GM11168 (cell line): ENCODE measurements at regions not wholly inside any gene's neighbourhood (a gene's known extent, or its start where the extent isn't known, plus 50 kb on each side); places are given as distances from the start of the nearest gene placed in this dataset.

Experiments
- in situ Hi-C: fragments of 300-500 bp; cut with MboI; formaldehyde crosslinking; loops from one replicate; pipeline ENCODE4 v1.12.0; 2022; ENCODE audit warnings: low sequenced_read_pairs; ENCODE audit not compliant: unreplicated experiment

DNA sequence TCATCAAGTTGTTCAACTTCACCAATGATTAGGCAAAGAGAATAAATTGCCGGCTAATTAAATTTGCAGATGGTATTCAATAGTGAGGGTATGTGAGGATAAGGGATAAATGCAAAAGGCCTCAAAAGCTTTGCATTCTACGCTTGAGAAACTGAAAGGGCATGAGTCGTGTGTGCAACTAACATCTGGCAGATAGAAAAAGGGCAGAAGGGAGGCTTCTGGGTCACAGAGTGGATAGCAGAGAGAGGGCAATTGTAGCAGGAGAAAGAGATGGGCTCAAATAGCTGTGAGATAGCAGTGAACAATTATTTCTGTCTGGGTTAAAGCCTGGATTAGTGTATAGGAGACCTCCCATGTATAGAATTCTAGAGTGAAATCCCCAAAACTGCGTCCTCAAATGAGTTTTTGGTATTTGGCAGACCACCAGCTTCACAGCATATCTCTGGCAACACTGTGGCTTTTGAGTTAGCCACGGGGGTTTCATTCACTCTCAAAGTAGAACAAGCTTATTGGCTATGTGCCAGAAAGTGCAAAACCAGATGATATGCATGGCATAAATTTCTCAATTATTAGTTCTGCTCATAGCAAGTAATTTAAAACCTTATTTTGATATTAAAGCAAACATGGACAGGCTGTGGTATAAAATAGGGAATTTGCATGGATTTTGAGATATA, 586.3 kb downstream of the BRINP1 start:
- in situ Hi-C loops, result no loop called here

DNA sequence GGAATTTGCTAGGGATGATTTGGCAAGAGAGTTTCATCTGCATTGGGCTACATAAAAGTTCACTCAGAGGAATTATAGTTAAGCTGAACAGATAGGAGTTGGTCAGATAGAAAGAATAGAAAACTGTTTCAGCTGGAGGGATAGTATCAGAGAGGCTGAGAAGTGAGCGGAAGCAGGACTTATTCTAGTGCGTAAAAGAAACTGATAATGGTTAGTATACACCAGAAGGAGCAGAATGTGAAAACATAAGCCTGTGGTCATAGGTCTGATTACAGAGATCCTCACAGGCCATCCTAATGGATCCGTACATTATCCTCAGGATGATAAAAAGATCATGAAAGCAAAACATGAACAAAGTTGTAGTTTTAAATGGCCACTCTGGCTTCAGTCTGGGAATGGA, 585.2 kb downstream of the BRINP1 start:
- in situ Hi-C loops, result no loop called here

DNA sequence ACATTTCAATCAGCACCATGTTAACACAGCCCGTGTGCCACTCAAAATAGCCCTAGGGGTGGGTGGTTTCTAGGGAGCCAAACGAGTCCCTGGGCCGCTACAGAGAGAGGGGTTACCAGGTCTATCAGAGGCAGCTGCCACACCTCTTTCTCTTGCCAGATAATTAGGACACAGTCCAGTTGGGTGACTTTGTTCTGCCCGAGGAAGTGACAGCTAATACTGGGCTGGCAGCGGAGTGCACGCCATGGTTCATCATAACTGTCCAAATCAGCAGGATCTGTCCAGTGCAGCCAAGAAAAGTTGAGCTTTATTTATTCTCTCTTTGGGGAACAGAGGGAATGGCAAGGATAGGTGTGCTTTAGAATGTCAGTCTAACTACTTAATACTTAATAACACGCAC, 583.8 kb downstream of the BRINP1 start:
- in situ Hi-C loops, result no loop called here

DNA sequence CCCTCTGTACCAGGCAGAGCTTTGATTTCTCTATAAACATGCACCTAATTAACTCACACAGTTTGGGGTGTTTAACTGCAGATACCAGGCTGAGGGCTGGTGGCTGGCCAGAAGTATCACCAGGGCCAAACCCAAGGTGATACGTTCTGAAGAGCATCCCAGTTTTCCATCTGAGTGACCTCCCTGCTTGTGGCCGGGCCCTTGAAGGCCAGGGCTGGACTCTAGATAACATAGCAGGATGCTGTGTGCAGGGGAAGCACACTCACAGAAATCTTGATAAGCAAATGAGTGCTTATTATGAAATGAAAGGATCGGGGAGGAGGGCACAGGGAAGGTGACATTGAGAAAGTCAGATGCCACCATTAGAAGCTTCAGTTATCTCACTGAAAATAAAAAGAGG, 582.4 kb downstream of the BRINP1 start:
- in situ Hi-C loops, result no loop called here

DNA sequence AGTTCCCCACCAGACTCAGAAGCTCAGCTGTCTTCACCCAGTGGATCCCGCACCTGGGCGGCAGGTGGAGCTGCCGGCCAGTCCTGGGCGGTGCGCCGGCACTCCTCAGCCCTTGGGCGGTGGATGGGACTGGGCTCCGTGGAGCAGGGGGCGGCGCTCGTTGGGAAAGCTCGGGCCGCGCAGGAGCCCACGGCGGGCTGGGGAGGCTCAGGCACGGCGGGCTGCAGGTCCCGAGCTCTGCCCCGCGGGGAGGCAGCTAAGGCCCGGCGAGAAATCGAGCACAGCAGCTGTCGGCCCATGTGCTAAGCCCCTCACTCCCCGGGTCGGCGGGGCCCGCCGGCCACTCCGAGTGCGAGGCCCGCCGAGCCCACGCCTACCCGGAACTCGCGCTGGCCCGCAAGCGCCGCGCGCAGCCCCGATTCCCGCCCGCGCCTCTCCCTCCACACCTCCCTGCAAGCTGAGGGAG, 560.0 kb downstream of the BRINP1 start:
- in situ Hi-C loops, result no loop called here

DNA sequence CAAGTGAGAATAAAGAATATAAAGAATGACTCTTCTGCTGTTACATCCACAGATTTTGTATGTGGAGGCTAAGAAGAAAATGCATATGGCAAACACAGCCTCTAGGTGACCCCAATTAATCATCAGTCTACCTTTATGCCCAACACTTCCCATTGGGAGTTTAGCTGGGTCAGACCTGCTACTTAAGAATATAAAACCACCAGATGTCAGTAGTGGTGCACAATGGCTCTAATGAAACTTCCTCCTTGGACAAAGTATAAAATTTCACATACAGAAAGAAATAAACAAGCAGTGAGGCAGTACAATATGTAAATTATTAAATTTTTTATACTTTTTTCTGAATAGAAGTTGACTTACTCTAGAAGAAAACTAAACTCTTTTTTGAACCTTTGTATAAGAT, 539.9 kb downstream of the BRINP1 start:
- in situ Hi-C loops, result no loop called here

DNA sequence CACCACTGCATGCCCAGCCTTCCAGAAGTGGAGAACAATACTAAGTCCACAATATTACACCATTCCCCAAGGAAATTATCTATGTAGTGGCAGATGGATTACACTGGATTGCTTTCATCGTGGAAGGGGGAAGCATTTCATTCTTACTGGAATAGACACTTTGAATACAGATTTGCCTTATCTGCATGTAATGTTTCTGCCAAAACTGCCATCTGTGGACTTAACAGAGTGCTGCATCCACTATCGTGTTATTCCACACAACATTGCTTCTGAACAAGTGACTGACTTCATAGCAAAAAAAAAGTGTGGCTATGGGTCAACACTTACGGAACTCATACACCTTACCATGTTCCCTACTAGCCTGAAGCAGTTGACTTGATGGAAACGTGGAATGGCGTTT, 536.9 kb downstream of the BRINP1 start:
- in situ Hi-C loops, result no loop called here

DNA sequence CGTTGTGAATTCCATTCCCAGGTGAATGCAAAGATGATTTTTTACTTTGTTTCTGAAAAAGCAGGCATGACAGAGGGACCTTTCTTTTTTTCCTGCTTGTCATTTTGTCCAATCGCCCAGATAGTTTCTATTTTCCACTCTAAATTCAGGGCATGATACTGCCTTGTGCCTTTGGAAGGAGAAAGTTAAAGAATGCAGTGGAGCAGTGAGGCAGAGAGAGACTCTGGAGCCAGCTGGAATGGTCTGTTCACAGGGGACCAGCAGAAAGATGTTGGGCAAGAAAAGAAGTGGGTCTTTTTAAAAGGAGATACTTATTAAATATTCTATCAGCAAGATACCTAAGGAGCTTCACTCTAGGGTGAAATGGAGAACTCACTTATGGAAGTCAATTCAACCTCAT, 532.3 kb downstream of the BRINP1 start:
- in situ Hi-C loops, result no loop called here

DNA sequence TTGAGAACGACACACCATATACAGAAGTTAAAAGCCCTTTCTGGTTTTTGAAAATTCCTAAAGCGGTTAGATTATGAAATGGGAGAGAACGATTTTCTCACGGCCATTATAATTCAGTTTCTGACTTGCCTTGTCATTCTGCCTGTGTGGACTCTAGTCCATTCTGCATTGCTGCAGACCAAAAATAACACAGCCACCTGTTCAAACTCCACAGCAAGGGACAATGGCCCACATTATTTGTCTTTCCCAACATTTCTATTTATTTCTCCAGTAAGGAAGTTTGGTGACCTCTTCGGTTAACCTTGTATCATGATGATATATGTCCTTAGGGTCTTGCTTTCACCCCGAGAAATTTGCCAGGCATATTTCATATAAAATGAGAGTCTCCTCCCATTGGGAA, 497.7 kb downstream of the BRINP1 start:
- in situ Hi-C loops, result no loop called here

DNA sequence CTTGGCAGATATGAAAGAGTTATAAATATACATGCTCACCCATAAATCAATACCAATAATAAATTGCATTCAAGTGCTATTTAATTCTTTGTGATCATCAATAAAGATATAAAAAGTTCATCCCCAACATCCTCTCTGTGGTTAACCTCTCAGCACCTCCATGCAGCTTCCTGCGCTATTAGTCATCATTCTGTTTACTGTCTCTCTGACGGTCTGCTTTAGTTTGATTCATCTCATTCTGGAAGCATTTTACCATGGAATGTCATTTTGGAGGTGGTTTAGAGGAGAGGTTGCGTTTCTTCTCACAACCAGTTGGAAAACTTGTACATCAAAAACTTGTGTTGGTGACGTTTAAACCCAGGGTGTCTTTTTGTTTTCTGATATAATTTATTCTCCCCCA, 486.6 kb downstream of the BRINP1 start:
- in situ Hi-C loops, result no loop called here

DNA sequence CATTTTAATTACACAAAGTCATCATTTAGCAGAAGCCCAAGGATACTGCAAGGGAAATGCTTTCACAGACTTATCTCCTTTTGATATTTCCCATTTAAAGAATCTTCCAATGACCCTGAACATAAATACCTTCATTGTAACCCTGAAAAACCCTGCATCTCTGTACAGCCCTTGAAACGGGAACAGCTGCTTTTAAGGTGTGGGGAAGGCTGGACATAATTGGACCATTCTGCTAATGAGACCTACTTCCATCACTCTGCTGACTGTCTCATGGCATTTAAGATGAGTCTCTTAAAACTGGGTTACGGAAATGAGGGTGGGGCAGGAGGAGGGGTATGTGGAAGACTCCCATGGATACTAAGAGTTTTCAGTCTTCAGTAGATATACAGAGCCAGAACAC, 485.8 kb downstream of the BRINP1 start:
- in situ Hi-C loops, result no loop called here

DNA sequence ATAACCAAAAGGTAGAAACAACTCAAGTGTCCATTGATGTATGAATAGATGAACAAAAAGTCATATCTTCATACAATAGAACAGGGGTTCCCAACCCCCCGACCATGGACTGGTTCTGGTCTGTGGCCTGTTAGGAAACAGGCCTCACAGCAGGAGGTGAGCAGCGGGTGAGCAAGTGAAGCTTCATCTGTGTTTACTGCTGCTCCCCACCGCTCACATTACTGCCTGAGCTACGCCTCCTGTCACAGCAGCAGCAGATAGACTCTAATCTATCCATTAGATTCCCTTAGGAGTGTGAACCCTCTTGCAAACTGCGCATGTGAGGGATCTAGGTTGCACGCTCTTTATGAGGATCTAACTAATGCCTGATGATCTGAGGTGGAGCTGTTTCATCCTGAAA, 478.0 kb downstream of the BRINP1 start:
- in situ Hi-C loops, result no loop called here

DNA sequence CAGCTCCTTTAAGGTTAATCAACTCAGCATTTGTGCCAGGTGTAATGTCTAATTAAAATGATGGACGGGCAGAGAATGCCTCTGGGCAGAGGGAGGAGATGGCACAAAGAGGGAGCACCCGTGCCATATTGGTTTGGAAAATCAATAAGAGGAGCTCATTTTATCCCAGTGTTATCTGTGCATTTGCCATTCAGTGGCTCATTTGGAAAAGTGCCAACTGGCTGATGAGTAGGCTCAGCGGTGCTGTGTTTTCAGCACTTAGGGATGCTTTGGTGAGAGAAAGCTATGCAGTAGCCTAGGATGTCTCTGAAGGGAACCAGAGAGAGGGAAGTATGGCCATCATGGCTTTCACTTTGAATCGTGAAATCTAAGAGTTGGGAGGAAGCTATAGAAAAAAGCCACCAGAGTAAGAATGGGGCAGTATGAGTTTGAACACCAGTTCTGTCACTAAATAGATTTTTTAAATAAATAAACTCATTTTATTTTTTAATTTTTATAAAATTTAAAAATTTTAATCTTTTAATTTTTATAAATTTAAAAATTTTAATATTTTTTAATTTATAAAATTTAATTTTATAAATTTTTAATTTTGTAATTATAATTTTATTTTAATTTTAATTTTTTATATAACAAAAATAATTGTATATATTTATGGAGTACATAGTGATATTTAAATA, 472.8 kb downstream of the BRINP1 start:
- in situ Hi-C loops, result no loop called here

DNA sequence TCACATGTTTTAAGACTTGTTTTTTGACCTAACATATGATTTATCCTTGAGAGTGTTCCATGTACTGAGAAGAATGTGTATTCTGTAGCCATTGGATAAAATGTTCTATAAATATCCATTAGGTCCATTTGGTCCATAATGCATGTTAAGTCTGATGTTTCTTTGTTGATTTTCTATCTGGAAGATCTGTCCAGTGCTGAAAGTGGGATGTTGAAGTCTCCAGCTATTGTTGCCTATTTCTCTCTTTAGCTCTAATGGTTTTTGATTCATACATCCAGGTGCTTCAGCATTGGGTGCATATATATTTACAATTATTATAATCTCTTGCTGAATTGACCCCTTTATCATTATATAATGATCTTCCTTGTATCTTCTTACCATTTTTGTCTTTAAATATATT, 451.1 kb downstream of the BRINP1 start:
- in situ Hi-C loops, result no loop called here

DNA sequence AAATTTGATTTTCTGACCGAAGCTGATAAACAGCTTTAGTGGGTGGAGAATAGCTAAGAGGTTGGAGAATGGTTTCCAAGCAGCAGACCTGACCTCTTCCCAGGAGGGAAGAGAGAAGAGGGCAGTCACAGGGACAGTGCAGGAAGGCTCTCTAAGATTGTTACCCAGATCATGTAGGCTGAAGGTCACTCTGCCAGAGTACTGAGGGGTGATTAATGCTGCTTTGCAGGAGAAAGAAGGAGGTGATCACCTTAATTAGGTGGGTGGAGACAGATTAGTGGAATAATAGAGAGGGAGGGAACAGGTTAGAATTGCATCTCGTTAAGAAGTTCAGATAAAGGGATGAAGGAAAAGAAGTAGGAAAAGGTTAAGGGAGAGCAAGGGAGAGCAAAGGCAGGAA, 440.5 kb downstream of the BRINP1 start:
- in situ Hi-C loops, result no loop called here

DNA sequence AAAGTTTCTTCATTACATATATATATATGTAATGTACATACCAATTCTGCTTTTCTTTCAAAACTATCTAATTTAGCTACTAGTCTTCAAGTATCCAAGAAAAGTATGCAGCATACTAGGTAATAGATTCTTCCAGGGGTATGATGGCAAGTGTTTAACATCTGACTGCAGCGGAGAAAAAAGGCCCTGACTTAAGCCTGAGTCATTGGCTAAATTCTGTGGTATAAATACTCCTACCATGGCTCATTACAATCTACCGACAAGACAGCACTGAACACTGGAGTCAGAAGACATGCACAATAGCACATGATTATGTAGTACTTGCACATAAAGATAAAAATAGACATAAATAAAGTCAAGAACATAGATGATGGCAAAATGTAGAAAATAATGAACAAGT, 439.9 kb downstream of the BRINP1 start:
- in situ Hi-C loops, result no loop called here

DNA sequence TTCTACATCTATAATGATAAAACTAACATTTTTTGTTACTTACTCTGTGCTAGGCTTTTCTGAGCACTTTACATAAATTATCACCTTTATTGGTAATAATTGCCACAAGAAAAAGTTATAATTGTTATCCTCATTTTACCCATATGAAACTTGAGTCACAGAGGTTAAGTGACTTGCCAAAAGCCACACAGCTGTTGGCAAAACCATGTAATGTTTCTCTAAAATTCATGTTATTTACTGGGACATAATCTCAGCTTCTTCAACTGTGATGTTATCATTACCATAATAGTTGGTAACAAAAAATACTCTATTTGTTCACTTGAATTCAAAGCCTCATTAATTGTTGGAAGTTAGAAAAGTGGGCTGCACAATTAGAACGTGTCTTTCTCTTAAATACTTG, 437.3 kb downstream of the BRINP1 start:
- in situ Hi-C loops, result no loop called here

DNA sequence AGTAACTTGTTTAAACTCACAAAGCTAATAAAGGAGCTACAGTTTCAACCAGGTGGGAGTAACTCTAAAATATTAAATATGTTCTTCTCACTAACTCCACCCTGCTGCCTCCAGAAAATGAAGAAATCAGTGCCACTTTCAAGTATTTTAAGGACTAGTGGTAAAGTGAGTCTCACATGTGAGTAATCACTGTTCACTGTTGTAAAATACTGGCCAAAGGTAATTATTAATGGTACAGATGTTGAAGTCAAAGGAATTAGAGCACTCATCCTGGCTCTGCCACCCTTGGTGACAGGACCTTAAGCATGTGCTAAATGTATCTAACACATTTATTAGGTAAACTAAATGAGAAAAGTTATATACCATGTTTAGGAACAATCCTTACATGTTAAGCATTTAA, 430.7 kb downstream of the BRINP1 start:
- in situ Hi-C loops, result no loop called here

DNA sequence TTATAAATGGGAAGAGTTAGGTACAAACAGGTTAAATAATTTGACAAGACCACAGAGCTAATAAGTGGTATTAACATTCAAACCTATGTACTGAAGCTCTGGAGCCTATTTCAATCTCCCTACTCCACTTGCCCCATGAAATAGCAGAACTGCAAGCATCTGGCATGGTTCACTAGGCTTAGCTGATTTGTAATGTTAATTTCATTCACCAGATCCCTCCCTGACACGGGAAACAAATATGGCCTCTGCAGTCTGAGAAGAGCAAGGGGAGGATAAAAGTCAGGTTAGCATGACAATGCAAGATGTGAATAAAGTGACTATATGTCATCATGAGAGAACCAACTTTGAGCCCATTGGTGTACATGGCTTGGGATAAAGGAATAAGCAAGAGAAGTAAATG, 428.8 kb downstream of the BRINP1 start:
- in situ Hi-C loops, result no loop called here

DNA sequence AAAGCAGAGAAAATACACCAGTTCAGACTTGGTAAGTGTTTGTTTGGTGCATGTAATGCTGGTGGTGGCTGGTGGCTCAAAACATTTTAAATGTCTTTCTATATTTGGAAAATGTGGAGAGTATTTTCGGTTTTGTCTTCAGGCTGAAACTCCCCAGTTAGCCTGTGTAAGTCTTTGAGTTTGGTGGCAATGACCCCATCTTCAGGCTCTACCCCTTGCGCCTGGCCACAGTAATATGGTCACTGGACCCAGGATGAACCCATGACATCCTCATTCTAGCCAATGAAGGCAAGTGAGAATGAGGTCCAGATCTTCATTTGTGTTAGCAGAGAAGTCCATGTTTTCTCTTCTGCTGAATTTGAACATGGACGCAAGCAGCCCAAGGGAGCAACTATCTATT, 422.6 kb downstream of the BRINP1 start:
- in situ Hi-C loops, result no loop called here

DNA sequence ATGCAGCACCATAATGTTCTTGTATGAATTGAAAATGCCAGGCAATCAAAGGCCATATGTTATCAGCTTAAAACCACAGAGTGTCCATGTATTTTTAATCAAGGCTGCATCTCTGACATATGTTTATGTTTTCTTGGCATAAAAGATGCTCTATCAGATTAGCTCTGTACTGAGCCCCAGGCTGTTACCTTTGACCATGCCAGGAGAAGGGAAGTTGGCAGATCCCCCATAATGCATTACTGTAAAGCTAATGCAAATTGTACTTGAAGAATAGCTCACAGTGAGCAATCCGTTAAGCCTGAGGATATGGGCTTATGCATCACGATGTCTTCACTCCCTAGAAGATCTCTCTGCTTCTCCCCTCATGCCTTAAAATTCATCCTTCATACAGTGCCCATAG, 414.4 kb downstream of the BRINP1 start:
- in situ Hi-C loops, result no loop called here

DNA sequence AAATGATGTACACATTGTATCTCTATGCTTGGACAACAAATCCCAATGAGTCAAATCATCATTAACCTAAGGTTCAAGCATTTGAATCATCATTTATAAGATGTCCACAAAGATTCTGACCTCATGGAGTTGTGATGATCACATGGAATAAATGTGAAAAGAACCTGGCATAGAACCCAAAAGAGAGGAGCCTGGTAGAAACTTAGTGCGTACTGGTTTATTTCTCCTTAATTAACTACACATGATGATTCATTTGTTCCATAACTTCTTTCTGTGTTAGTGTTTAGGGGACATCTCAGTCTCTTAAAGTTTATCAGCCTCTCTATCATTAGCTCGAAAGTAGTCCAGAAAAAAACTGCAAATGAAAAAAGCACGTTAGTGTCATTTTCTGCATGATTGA, 411.6 kb downstream of the BRINP1 start:
- in situ Hi-C loops, result no loop called here
